GM12891 (cell line): ENCODE measurements at regions not wholly inside any gene's neighbourhood (a gene's known extent, or its start where the extent isn't known, plus 50 kb on each side); places are given as distances from the start of the nearest gene placed in this dataset.

Source experiments
- DNase-seq: peaks from one replicate; pipeline ENCODE4 v3.0.0; 2011; ENCODE audit warnings: low spot score; ENCODE audit not compliant: insufficient read length
- FAIRE-seq: peaks from 2 replicates; lab custom pipeline; 2011; peaks lifted over from hg19 to GRCh38; lab: Jason Lieb, UNC
- PAX5 ChIP-seq: IDR thresholded peaks from 2 replicates; pipeline ENCODE4 v1.6.1; 2011; ENCODE audit warnings: low read length, moderate library complexity, mild to moderate bottlenecking; ENCODE audit not compliant: insufficient read depth, severe bottlenecking
- POLR2A ChIP-seq: IDR thresholded peaks from 2 replicates; pipeline ENCODE4 v1.6.1; 2011; ENCODE audit warnings: low read depth, low read length, control low read depth
- POLR2AphosphoS5 ChIP-seq: IDR thresholded peaks from 2 replicates; pipeline ENCODE4 v1.6.1; 2011; ENCODE audit warnings: low read depth, low read length, control low read depth
- POU2F2 ChIP-seq: IDR thresholded peaks from 2 replicates; pipeline ENCODE4 v1.6.1; 2011; ENCODE audit warnings: low read depth, mild to moderate bottlenecking, control low read depth, low read length, moderate library complexity
- SPI1 ChIP-seq: IDR thresholded peaks from 2 replicates; pipeline ENCODE4 v1.6.1; 2011; ENCODE audit warnings: low read depth, low read length, control low read depth
- TAF1 ChIP-seq: IDR thresholded peaks from 2 replicates; pipeline ENCODE4 v1.6.1; 2011; ENCODE audit warnings: low read depth, low read length, control low read depth

- FAIRE-seq (peak; percentile 85), DNase-seq (no peak)
- TF ChIP-seq POU2F2, result no peak
- TF ChIP-seq POLR2A, result no peak
- no peak for TF ChIP-seq SPI1
- TF ChIP-seq PAX5, result no peak
- TF ChIP-seq POLR2AphosphoS5, result no peak
- TF ChIP-seq TAF1, result no peak
Observed at GRCh38 chr3:101950510-101950909, 101.2 kb downstream of the NFKBIZ start.

DNA sequence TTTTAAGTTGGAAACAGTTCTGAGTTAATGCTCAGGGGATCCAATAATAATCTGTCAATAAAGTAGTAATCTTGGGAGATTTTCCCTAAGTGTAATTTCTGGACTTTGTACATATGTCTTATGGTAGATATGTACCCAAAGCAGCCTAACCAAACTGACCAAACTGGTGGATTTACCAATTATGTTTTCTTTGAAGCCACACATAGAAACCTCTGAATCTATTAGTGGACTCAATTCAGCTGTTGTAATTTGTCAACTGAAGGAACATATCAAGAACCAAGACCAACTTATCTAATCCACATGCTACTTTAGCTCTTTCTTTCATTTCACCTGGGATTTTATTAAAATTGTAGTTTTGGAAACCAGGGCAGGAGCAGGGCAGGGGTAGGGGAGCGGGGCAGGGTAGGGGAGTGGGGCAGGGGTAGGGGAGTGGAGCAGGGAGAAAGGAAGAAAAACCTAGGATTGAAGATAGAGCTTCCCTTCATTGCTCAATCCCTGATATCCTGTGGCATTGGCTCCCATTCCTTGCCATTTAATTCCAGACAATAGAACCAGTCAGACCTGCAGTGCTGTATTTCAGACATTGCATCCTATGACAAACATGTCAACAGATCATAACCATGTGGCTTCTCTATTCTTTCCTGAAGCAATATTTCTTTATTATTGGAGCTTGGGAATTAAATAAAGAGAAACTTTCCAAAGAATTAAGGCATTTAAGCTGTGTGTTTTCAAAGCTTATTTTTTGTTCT, 101.8 kb downstream of the NFKBIZ start:
- TF ChIP-seq PAX5, result no peak
- TF ChIP-seq POU2F2, result no peak
- no peak for TF ChIP-seq POLR2A
- no peak for TF ChIP-seq TAF1
- no peak for TF ChIP-seq SPI1
- TF ChIP-seq POLR2AphosphoS5, result no peak
- FAIRE-seq, result peak; percentile 38

GRCh38 chr3:101954361-101954760, 105.0 kb downstream of the NFKBIZ start:
- FAIRE-seq (no peak), DNase-seq (no peak)
- no peak for TF ChIP-seq SPI1
- TF ChIP-seq POLR2A, result no peak
- no peak for TF ChIP-seq PAX5
- TF ChIP-seq TAF1, result no peak
- no peak for TF ChIP-seq POU2F2
- TF ChIP-seq POLR2AphosphoS5, result no peak

More for the DNA sequence above, 101.8 kb downstream of the NFKBIZ start:
- DNase-seq, result no peak

- FAIRE-seq, result no peak
Observed at GRCh38 chr3:101954936-101955335, 105.6 kb downstream of the NFKBIZ start.

GRCh38 chr3:101962055-101962454, 112.7 kb downstream of the NFKBIZ start:
- no peak for FAIRE-seq
- no peak for DNase-seq
- TF ChIP-seq TAF1, result no peak
- no peak for TF ChIP-seq POLR2A
- TF ChIP-seq POLR2AphosphoS5, result no peak
- TF ChIP-seq POU2F2, result no peak
- TF ChIP-seq SPI1, result no peak

More at GRCh38 chr3:101954936-101955335, 105.6 kb downstream of the NFKBIZ start:
- DNase-seq, result no peak
- TF ChIP-seq POLR2AphosphoS5 (no peak), TAF1 (no peak), SPI1 (no peak), PAX5 (no peak), POLR2A (no peak), POU2F2 (no peak)

GRCh38 chr3:101963902-101964362, 114.6 kb downstream of the NFKBIZ start:
- TF ChIP-seq TAF1 (no peak), SPI1 (no peak), POU2F2 (no peak), PAX5 (no peak), POLR2AphosphoS5 (no peak), POLR2A (no peak)
- DNase-seq (no peak), FAIRE-seq (no peak)

DNA sequence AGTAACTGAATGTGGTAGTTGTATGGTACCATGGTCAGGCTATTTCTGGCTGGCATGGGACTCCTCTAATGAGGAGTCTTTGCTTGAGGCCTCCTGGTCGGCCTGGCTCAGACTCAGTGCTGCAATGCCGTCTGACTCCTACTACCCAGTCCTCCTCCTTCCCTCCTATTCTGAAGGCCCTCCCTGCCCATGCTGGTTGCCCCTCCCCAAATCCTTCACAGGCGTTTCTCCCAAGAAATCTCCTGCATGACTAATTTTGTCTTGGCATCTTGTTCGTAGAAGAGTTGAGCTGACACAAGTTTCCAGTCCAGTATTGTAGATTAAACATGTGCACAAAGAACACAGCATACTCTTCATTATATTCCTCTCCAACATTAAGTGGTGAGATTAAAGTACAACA, 115.5 kb downstream of the NFKBIZ start:
- TF ChIP-seq POLR2AphosphoS5 (no peak), TAF1 (no peak), SPI1 (no peak), PAX5 (no peak), POLR2A (no peak), POU2F2 (no peak)
- DNase-seq (no peak), FAIRE-seq (no peak)

DNA sequence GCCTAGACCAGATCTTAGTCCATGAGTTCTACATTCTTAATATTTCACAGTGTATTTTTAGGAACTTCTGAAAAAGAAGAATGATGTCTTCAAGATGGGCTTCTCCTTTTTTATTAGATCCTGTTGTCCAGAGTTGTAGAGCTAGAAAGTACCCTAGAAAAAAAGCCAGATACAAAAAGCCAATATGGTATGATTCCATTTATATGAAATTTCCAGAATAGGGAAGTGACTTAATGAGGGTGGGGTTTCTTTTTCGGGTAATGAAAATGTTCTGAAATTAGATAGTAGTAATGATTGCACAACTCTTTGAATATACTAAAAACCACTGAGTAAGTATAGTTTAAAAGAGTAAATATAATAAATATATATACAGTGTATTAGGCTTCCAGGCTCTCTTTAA, 116.9 kb downstream of the NFKBIZ start:
- DNase-seq (no peak), FAIRE-seq (no peak)
- TF ChIP-seq SPI1 (0 out of 2 replicates have a peak, but pooled peaks have one; percentile 8), POLR2A (no peak)

- no peak for FAIRE-seq
- DNase-seq, result no peak
- TF ChIP-seq POU2F2 (no peak), TAF1 (no peak), POLR2A (no peak), POLR2AphosphoS5 (no peak)
Observed at GRCh38 chr3:101970212-101970611, 120.9 kb downstream of the NFKBIZ start.

- no peak for FAIRE-seq
- no peak for TF ChIP-seq TAF1
- no peak for TF ChIP-seq POLR2AphosphoS5
- no peak for TF ChIP-seq POLR2A
- TF ChIP-seq PAX5, result no peak
- TF ChIP-seq SPI1, result no peak
- TF ChIP-seq POU2F2, result no peak
- DNase-seq, result no peak
Observed at GRCh38 chr3:101970905-101971304, 121.6 kb downstream of the NFKBIZ start.
